Sciatic nerve (tissue), 2 donors: ENCODE measurements at regions not wholly inside any gene's neighbourhood (a gene's known extent, or its start where the extent isn't known, plus 50 kb on each side); places are given as distances from the start of the nearest gene placed in this dataset.
"Not testable (repeated sequence)": the region's sequence is repeated elsewhere in the genome, so short reads cannot be mapped to it uniquely, and the experiment has no call there.

Experiments
- ATAC-seq: fragments of 200-7000 bp; cut with Tn5 transposase; one replicate; pipeline ENCODE4 v1.9.1; 2020; ENCODE audit warnings: mild to moderate bottlenecking, moderate library complexity
- DNase-seq: peaks from one replicate; pipeline ENCODE4 v3.0.0-alpha.2; 2020; ENCODE audit warnings: low spot score
- intact Hi-C: fragments of 100-400 bp; cut with DNase I; formaldehyde crosslinking; loops from one replicate; pipeline ENCODE4 v1.14.2; 2022
- donor health status: DM: no; HTN: no; CAD: no.
- donor health status: DM: no; HTN: no; CAD: no.

DNA sequence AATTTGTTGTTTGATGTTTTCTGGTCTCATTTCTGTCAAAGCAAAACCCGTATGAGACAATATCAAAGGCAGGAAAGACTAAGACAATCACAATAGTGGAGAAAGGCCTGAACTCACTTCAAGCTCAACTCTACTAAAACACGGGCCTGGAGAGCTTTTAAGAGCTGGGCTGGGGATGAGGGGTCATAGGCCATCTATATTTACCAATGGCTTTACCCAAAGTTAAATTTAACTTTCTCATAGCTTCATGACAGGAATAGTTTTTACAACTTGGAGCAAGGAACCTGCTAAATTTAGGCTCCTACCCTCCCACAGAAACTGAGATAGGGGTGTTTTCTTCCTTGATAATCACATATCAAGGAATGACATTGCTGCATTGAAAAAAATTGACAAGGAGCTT, 223.4 kb upstream of the CHORDC1 start:
- intact Hi-C loops, result no loop called here
- no peak for ATAC-seq
- DNase-seq, result no peak

DNA sequence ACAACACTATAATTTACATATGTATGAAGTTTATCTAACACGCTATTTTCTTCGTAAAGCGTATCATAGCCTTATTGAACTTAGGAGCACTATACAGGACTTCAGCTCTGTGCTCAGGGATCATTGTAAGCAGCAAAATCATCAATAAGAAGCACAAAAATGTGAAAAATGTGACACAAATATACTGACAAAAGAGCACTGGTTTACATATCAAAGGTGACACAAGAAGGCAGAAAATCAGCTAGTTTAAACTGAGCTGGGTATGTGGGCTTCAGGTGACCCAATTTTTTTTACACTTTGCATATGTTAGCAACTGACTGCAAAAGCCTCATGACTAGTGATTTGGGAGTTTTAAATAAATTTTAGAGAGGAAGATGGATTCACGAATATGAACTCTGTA, 215.2 kb upstream of the CHORDC1 start:
- ATAC-seq, result no peak
- DNase-seq, result no peak
- intact Hi-C loops, result no loop called here

DNA sequence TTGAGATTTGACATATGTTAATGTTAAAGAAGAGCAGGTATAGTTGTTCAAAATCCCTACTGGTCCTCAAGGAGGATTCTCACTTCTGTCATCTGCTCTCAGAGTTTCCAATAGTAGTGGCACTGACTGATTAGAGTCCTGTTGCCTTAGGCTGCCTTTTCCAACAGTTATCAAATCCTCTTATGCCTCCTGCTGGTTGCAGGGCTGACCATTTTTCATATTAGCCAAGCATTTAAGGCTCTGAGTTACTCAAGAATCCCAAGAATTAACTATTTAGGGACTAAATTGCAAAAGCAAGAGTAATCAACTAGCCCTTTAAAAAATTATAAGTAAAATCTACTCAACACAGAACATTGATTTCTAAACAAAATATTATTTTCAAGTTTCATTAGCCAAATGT, 212.0 kb upstream of the CHORDC1 start:
- no peak for ATAC-seq
- intact Hi-C loops, result no loop called here
- DNase-seq, result no peak

DNA sequence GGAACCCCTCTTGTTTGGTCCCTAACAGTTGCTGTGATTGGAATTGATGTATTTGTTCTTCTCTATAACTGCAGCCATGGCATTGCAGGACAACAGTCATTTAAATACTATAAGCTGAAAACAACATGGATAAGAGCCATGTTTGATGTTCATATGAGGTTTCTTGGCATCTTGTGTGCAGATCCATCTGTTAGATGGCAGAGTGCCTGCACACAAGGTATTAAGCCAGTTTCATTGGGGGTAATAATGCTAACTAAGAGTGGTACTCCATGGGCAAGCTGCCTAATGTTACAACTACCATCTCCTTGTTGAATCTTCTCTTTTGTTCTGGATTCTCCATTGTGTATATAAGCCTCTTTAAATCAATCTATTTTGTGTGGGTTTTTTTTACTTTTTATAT, 206.0 kb upstream of the CHORDC1 start:
- intact Hi-C loops, result no loop called here
- ATAC-seq, result no peak
- DNase-seq, result no peak

DNA sequence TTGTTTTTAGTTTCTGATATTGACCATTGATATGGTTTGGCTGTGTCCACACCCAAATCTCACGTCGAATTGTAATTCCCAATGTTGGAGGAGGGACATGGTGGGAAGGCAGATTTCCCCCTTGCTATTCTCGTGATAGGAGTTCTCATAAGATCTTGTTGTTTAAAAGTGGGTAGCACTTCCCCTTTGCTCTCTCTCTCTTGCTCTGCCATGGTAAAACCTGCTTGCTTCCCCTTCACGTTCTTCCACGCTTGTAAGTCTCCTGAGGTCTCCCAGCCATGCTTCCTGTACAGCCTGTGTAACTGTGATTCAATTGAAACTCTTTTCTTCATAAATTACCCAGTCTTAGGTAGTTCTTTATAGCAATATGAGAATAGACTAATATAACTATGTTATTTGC, 203.6 kb upstream of the CHORDC1 start:
- DNase-seq, result no peak
- no peak for ATAC-seq
- intact Hi-C loops, result no loop called here

DNA sequence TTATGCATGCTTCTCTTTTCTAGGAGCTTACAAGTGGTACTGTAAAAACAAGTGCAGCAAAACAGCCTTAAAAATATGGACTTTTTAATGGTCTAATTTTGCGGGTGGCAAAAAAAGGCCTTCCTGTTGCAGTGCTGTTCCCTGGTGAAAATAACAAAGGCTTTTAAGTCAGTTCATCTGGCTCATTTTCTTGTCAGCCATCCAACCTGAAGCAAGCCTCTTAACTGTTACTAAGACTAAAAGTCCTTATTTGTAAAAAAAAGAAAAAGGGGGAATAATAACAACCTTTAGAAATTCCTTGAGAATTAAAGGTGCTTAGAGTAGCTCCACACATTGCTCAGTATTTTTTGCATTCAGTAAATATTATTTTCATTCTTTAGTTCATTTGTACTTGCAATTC, 200.5 kb upstream of the CHORDC1 start:
- DNase-seq (no peak), ATAC-seq (no peak)
- intact Hi-C loops, result no loop called here

DNA sequence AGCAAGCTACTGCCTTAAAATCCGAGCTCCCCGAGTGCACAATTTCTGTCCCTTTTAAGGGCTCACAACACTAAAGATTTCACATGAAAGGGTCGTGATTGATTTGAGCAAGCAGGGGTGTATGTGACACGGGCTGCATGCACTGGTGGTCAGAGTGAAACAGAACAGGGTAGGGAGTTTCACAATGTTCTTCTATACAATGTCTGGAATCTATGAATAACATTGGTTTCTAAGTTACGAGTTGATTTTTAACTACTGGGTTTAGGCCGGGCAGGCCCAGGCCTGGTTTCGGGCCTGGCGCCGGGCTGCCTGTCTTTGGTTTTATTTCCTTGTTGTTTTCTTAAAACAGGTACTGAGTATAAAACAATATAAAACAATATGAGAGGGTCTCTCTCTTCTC, 199.9 kb upstream of the CHORDC1 start:
- ATAC-seq, intact Hi-C loops, DNase-seq: not testable (repeated sequence)

DNA sequence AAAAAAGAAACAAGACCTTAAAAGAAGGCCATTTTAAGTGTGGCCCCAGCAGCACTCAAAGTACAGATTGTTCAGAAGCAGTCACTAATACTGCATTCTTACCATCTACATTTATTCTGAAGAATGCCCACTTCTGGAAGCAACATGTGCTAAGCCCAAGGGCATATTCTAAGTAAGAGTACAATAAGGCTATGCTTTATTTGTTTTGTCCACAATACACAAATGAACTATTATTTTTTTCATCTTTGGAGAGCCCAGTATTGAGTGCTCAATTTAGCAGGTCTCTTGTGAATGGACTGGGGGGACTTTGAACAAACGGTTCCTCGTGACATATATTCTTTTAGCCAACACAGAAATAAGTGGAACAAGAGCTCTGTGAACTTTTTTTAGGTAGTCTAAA, 191.4 kb upstream of the CHORDC1 start:
- no peak for ATAC-seq
- DNase-seq, result no peak
- intact Hi-C loops, result no loop called here

DNA sequence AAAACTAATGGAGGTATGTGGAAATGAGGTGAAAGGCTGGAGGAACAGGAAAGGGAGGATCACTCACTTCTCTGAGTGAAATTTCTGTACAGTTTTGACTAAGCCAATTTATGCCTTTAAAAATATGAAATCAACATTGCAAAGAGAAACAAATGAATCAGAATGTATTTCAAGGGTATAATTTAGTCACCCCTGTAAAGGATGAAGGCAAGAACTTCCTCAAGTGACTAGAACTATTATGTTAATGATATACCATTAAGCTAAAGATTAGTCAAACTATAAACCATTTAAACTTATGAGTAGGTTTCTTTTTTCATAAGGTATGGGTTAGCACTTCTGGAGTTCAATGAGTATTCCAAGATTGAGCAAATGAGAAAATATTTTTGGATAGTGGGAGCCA, 184.5 kb upstream of the CHORDC1 start:
- intact Hi-C loops, result no loop called here
- ATAC-seq (no peak), DNase-seq (no peak)

DNA sequence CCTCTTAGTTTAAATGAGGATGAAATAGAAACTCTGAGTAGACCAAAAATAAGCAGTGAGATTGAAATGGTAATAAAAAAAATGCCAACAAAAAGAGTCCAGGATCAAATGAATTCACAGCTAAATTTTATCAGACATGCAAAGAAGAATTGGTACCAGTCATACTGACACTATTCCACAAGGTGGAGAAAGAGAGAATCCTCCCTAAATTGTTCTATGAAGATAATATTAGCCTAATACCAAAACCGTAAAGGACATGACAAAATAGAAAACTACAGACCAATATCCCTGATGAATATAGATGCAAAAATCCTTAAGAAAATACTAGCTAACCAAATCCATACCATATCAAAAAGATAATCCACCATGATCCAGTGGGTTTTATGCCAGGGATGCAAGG, 169.8 kb upstream of the CHORDC1 start:
- ATAC-seq, result no peak
- DNase-seq, result no peak
- intact Hi-C loops, result no loop called here

DNA sequence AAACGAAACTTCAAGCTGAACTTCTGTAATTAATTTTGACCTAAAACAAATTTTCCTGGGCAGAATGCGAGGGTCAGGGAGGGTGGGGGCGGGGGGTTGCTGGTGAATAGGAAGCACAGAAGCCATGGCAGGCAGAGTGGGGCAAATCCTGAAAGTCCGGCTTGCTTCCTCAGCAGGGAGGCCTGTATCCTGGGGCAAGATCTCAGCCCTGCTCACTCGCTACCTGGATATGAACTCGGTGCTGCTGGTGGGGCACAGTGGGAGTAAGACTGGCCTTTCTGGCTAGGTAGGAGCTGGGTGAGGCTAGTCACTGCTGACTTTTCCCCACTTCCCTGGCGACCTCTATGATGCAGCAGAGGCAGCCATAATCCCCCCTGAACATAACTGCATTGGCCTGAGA, 168.9 kb upstream of the CHORDC1 start:
- ATAC-seq, result no peak
- DNase-seq, result no peak
- intact Hi-C loops, result no loop called here

DNA sequence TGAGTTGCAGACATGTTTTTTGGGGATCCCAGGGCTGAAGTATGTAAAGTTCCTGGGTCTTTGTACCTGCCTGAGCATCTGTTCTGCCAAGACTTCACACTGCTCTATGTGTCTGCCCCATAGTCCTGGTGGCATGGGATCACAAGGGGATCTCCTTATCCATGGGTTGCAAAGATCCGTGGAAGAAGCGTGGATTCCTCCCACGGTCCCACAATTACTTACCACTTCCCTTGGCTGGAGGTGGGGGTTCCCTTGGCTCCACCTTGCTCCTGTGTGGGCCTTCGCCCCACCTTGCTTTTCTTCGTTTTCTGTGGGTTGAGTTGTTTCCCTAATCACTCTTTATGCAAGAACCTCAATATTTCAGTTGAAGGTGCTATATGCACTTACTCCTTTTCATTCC, 157.4 kb upstream of the CHORDC1 start:
- intact Hi-C loops, result no loop called here
- ATAC-seq, result no peak
- no peak for DNase-seq

DNA sequence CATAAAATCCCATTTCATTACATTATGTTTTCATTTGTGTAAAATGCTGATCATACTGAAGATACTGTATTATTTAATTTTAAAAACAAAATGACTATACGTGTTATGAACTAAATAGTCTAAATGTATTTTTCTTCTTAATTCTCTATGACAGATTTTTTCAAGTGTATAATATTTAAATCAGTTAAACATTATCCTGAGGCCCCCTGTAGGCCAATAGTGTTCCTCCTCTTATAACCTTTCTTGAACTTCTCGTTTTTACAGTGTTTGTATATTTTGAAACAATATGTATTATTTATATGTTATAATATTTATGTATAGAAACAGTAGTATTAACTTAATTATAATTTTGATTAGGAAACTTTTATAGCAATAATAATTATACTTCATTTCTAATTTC, 151.1 kb upstream of the CHORDC1 start:
- no peak for DNase-seq
- no peak for ATAC-seq
- intact Hi-C loops, result loop anchor here (10.0 kb wide), 1 partner anchor 1161 kb away; no protein-coding TSS in a partner anchor

DNA sequence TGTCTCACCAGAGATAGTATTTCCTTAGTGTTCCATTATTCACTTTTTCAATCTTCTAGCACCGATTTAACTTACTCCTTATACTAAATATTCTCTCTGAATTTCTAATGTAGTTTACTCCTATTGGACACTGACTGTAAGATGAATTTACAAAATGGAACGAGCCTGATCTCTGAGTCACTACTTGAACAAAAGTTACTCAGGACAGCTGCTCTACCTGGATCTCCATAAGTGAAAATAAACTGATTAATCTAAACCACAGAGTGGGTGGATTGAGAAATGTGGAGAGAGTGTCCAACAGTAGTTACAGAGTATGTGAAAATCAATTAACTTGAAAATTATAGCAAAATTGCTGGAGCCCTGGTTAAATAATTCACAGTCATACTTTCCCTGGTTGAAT, 141.7 kb upstream of the CHORDC1 start:
- intact Hi-C loops, result no loop called here
- DNase-seq, result no peak
- no peak for ATAC-seq

DNA sequence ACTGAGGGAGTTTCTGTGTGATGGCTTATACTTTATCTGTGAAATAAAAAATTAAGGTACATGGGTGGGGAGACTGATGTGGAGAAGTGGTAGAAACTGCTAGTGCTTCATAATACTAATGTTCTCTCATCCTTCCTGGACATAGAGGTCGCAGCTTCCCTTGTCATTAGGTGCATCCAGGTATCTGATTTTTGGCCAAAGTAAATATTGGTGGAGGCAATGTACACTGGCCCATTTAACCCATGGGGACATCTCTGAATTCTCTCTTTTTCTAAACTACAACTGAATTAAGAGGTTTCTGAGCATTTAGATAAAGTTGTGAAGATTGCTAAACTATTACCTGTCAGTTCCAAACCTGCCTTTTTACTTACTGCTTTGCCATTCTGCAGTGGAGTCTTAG, 140.9 kb upstream of the CHORDC1 start:
- ATAC-seq (no peak), DNase-seq (no peak)
- intact Hi-C loops, result no loop called here

DNA sequence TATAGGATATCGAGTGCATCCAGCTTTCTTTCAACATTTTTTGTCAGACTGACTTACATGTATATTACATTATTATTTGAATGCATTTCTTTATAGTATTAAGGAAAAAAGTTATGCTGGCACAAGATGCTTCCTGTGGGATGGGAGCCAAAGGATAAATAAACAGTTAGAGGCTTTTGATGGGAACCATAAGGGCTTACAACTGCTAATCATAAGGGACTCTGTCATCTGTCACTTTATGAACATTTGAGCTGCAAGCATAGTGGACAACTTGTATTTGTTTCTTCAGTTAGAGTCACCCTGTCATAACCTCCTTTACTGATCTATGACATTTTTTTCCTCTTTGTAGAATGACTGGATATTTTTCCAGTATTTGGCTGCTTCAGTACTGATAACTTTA, 132.4 kb upstream of the CHORDC1 start:
- intact Hi-C loops, result no loop called here
- ATAC-seq, result no peak

DNA sequence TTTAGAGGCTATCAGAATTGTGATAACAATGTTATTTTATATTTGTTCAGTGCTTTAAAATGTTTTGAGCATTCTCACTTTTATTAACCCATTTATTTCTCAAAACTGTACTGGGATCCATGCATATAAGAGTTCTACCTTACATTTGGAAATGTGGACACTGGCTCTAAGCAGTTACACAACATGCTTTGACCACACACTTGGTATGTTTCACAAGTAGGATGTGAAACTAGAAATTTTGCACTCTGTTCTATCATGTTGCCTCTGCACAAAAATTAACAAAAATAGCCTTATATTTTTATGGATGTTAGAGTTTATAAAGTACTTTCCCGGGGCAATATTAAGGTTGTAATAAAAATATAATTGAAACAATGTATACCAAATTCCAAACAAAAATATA, 126.9 kb upstream of the CHORDC1 start:
- DNase-seq (no peak), ATAC-seq (no peak)
- intact Hi-C loops, result no loop called here

More for the DNA sequence above, 132.4 kb upstream of the CHORDC1 start:
- no peak for DNase-seq

DNA sequence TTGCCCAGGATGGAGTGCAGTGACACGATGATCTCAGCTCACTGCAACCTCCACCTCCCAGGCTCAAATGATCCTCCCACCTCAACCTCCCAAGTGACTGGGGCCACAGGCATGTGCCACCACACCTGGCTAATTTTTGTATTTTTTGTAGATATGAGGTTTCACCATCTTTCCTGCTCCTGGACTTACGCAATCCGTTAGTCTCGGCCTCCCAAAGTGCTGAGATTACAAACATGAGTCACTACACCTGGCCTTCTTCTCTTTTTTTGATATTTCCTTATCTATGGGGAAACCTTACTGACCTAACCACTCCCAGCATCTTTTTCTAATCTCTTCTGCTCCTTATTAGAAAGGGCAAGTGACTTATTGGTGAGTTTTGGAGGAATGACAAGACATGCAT, 121.7 kb upstream of the CHORDC1 start:
- no peak for ATAC-seq
- intact Hi-C loops, result no loop called here

DNA sequence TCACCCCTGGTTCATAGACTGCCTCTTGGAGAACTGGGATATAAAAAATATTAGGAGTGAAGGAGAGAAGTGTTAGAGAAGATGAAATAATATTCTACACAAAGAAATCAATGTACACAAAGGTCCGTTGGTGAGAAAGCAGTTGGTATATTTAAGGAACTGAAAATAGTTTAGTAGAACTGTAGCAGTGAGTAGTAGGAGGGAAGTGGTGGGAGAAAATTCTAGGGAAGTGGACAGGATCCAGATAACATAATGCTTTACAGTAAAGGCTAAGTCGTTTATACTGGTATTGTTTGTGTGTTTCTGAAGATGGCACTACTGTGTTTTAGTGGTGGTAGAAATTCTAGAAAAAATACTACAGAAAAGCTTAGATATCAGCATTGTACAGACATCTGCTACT, 120.8 kb upstream of the CHORDC1 start:
- DNase-seq, result no peak
- no peak for ATAC-seq
- intact Hi-C loops, result no loop called here

More for the DNA sequence above, 121.7 kb upstream of the CHORDC1 start:
- DNase-seq, result no peak

DNA sequence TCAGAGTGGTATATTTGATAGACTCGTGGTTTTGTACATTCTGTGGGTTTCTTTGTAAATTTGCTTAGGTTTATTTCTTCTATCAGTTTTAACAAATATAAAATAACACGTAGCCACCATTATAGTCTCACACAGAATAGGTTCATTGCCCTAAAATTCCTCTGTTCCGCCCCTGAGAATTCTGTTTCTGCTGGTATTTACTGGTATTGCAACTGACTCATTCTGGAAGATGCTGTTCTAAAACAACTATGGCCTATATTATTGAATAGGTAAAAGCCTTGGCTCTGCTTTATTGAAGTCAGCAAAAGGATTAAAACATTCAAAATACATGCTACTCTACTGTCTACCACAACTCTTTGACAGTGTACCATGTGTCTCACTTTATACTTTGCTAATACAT, 119.1 kb upstream of the CHORDC1 start:
- ATAC-seq (no peak), DNase-seq (no peak)
- intact Hi-C loops, result no loop called here

DNA sequence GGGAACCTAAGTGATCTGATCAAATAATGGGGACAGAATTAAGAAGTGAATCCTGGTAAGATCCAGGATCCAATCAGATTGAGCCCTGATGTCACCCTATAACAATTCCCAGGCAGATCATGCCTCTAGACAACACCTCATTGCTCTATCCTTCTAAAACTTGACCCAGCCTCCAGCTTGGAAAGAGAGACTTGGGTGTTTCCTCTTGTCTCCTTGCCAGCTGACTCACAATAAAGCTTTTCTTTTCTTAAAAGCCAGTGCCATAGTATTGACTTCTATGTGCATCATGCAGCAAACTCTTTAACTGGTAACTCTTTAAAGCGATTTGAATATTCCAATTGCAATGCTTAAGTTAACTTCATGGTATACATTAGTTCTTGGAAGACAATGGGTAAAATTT, 109.6 kb upstream of the CHORDC1 start:
- intact Hi-C loops, result no loop called here
- ATAC-seq, result no peak
- no peak for DNase-seq

DNA sequence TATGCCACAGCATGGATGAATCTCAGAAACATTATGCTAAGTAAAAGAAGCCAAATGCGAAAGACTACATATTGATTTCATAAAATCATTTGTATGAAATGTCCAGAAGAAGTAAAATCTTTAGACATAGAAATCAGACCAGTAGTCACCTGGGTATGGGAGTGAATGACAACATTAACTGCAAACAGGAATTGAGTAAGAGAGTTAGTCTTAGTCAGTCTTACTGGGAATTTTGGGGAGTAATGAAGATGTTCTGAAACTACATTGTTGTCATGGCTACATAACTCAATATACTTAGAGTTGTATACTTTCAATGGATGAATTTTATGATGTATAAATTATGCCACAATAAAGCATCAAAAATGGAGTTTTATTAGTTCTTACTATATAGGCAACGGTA, 107.8 kb upstream of the CHORDC1 start:
- intact Hi-C loops, result no loop called here
- ATAC-seq (no peak), DNase-seq (no peak)
